ENCODE measurements at regions not wholly inside any gene's neighbourhood (a gene's known extent, or its start where the extent isn't known, plus 50 kb on each side); places are given as distances from the start of the nearest gene placed in this dataset.

DNA sequence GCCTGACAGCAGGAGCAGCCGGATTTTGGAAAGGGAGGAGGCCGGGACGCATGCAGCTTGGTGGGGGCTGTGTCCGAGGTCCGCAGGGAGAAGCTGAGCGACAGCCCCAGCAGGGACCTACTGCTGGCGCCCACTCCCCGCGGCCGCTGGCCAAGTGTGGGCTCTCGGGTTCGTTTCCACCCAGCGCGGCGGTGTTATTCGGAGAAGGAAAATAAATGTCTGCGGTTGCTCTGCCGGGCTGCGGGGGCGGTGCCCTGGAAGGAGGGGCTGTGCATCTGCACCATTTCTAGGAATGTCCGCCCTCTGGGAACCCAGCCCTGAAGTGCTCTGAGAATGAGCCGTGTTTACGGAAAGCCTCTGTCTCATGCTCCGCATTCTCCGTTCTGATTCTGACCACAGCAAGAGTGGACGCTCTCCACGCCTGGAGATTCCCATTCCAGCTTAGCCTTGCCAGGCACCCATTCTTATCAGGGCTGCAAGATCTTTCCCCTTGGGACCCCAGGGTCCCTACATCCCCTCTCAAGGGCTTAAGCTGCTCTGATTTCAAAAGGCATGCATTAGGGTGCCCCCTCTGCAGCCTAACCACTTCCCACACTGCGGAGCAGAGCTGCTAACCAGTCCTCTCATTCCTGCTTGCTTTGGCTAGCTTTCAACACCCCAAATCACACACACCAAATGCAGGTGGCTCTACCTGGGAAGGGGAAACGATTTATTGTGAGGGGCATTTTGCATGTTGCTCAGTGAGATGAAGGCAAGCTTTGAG is 256.6 kb upstream of the GLI3 start:
- TF ChIP-seq, protein P1, sequence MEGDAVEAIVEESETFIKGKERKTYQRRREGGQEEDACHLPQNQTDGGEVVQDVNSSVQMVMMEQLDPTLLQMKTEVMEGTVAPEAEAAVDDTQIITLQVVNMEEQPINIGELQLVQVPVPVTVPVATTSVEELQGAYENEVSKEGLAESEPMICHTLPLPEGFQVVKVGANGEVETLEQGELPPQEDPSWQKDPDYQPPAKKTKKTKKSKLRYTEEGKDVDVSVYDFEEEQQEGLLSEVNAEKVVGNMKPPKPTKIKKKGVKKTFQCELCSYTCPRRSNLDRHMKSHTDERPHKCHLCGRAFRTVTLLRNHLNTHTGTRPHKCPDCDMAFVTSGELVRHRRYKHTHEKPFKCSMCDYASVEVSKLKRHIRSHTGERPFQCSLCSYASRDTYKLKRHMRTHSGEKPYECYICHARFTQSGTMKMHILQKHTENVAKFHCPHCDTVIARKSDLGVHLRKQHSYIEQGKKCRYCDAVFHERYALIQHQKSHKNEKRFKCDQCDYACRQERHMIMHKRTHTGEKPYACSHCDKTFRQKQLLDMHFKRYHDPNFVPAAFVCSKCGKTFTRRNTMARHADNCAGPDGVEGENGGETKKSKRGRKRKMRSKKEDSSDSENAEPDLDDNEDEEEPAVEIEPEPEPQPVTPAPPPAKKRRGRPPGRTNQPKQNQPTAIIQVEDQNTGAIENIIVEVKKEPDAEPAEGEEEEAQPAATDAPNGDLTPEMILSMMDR (IDR thresholded peaks at IDR 0.05): no peak
- TF ChIP-seq, protein P2, sequence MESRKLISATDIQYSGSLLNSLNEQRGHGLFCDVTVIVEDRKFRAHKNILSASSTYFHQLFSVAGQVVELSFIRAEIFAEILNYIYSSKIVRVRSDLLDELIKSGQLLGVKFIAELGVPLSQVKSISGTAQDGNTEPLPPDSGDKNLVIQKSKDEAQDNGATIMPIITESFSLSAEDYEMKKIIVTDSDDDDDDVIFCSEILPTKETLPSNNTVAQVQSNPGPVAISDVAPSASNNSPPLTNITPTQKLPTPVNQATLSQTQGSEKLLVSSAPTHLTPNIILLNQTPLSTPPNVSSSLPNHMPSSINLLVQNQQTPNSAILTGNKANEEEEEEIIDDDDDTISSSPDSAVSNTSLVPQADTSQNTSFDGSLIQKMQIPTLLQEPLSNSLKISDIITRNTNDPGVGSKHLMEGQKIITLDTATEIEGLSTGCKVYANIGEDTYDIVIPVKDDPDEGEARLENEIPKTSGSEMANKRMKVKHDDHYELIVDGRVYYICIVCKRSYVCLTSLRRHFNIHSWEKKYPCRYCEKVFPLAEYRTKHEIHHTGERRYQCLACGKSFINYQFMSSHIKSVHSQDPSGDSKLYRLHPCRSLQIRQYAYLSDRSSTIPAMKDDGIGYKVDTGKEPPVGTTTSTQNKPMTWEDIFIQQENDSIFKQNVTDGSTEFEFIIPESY (IDR thresholded peaks at IDR 0.05; ENCODE audit: borderline replicate concordance, low read depth): no peak

Data from SK-N-SH (cell line).